ENCODE measurements at regions not wholly inside any gene's neighbourhood (a gene's known extent, or its start where the extent isn't known, plus 50 kb on each side); places are given as distances from the start of the nearest gene placed in this dataset.

GRCh38 chr16:51757505-51757904 lies 606.4 kb upstream of the SALL1 start:
- no peak for DNase-seq (ENCODE audit: low read depth)
- no peak for TF ChIP-seq CTCF (conservative IDR thresholded peaks at IDR 0.05; ENCODE audit: control insufficient read depth, insufficient read depth, low read depth, low read length)
- no peak overlapping the region for H3K4me3 ChIP-seq (ENCODE audit: control insufficient read depth, low read depth, low read length)

GRCh38 chr16:51757124-51757470 lies 606.0 kb upstream of the SALL1 start:
- no peak for DNase-seq (ENCODE audit: low read depth)
- no peak for TF ChIP-seq CTCF (conservative IDR thresholded peaks at IDR 0.05; ENCODE audit: control insufficient read depth, insufficient read depth, low read depth, low read length)

GRCh38 chr16:51756447-51757123 lies 605.5 kb upstream of the SALL1 start:
- no peak for DNase-seq (ENCODE audit: low read depth)
- H3K4me3 ChIP-seq (ENCODE audit: control insufficient read depth, low read depth, low read length) = no peak overlapping the region
- TF ChIP-seq CTCF (conservative IDR thresholded peaks at IDR 0.05; ENCODE audit: control insufficient read depth, insufficient read depth, low read depth, low read length) = no peak

More at GRCh38 chr16:51757124-51757470, 606.0 kb upstream of the SALL1 start:
- H3K4me3 ChIP-seq (ENCODE audit: control insufficient read depth, low read depth, low read length) = no peak overlapping the region

- no peak for DNase-seq (ENCODE audit: low read depth)
- H3K4me3 ChIP-seq (ENCODE audit: control insufficient read depth, low read depth, low read length) = no peak overlapping the region
- TF ChIP-seq CTCF (conservative IDR thresholded peaks at IDR 0.05; ENCODE audit: control insufficient read depth, insufficient read depth, low read depth, low read length) = no peak
Observed at GRCh38 chr16:51755577-51756355, 604.7 kb upstream of the SALL1 start.

GRCh38 chr16:51755039-51755501 lies 604.0 kb upstream of the SALL1 start:
- no peak for TF ChIP-seq CTCF (conservative IDR thresholded peaks at IDR 0.05; ENCODE audit: control insufficient read depth, insufficient read depth, low read depth, low read length)
- H3K4me3 ChIP-seq (ENCODE audit: control insufficient read depth, low read depth, low read length) = no peak overlapping the region
- DNase-seq (ENCODE audit: low read depth) = no peak

- no peak overlapping the region for H3K4me3 ChIP-seq (ENCODE audit: control insufficient read depth, low read depth, low read length)
- no peak for TF ChIP-seq CTCF (conservative IDR thresholded peaks at IDR 0.05; ENCODE audit: control insufficient read depth, insufficient read depth, low read depth, low read length)
- no peak for DNase-seq (ENCODE audit: low read depth)
Observed at GRCh38 chr16:51753467-51754127, 602.5 kb upstream of the SALL1 start.
